ENCODE measurements at regions not wholly inside any gene's neighbourhood (a gene's known extent, or its start where the extent isn't known, plus 50 kb on each side); places are given as distances from the start of the nearest gene placed in this dataset.

GRCh38 chr3:66825375-66825774 lies 172.7 kb upstream of the KBTBD8 start:
- peaks cover 11% of the 10 kb centered on the region for H3K4me1 ChIP-seq
- Mint-ChIP-seq H3K36me3 (no peaks in the 10 kb centered on the region), H3K4me3 (no peak overlapping the region), H3K9me3 (no peaks in the 10 kb centered on the region), H3K4me1 (peaks cover 34% of the 10 kb centered on the region), H3K27me3 (ENCODE audit: insufficient read depth, low read depth) (peaks cover 3% of the 10 kb centered on the region), H3K27ac (no peak overlapping the region)
- H2AFZ ChIP-seq (replicated peaks) = no peak overlapping the region
- H3F3A ChIP-seq (ENCODE audit: low read depth) = peaks cover 9% of the 10 kb centered on the region
- no peak for DNase-seq (ENCODE audit: low spot score)
- no peak overlapping the region for H3K4me2 ChIP-seq
- H3K9me3 ChIP-seq (ENCODE audit: low read depth) = no peaks in the 10 kb centered on the region
- no peak overlapping the region for H3K4me3 ChIP-seq
- no peaks in the 10 kb centered on the region for H3K79me2 ChIP-seq (ENCODE audit: low read depth)
- H3K36me3 ChIP-seq = no peaks in the 10 kb centered on the region
- no peak for TF ChIP-seq EZH2phosphoT487 (IDR thresholded peaks at IDR 0.05)
- TF ChIP-seq EZH2 (IDR thresholded peaks at IDR 0.05) = no peak
- no peak for TF ChIP-seq CTCF (IDR thresholded peaks at IDR 0.05)
- H3K27ac ChIP-seq = no peak overlapping the region
- no peaks in the 10 kb centered on the region for H3K27me3 ChIP-seq
- no peak overlapping the region for H3K9ac ChIP-seq
- peaks cover 4% of the 10 kb centered on the region for H4K20me1 ChIP-seq (ENCODE audit: low read depth)

- Mint-ChIP-seq H3K9me3 (no peaks in the 10 kb centered on the region), H3K4me1 (peaks cover 26% of the 10 kb centered on the region), H3K4me3 (no peak overlapping the region), H3K36me3 (no peaks in the 10 kb centered on the region), H3K27ac (no peak overlapping the region), H3K27me3 (ENCODE audit: insufficient read depth, low read depth) (peaks cover 3% of the 10 kb centered on the region)
- no peak for TF ChIP-seq EZH2 (IDR thresholded peaks at IDR 0.05)
- no peak for TF ChIP-seq CTCF (IDR thresholded peaks at IDR 0.05)
- no peak for TF ChIP-seq EZH2phosphoT487 (IDR thresholded peaks at IDR 0.05)
- Histone ChIP-seq H3K4me3 (no peak overlapping the region), H3K79me2 (ENCODE audit: low read depth) (no peaks in the 10 kb centered on the region), H3K9ac (no peak overlapping the region), H4K20me1 (ENCODE audit: low read depth) (no peaks in the 10 kb centered on the region), H3K27me3 (no peaks in the 10 kb centered on the region), H3K9me3 (ENCODE audit: low read depth) (no peaks in the 10 kb centered on the region), H2AFZ (replicated peaks) (no peak overlapping the region), H3K4me1 (no peaks in the 10 kb centered on the region), H3K4me2 (no peak overlapping the region), H3F3A (ENCODE audit: low read depth) (no peaks in the 10 kb centered on the region), H3K36me3 (no peaks in the 10 kb centered on the region), H3K27ac (no peak overlapping the region)
- no peak for DNase-seq (ENCODE audit: low spot score)
These were observed 170.4 kb upstream of the KBTBD8 start for GRCh38 chr3:66827726-66828125.

- H2AFZ ChIP-seq (replicated peaks) = no peak overlapping the region
- no peaks in the 10 kb centered on the region for H3K36me3 ChIP-seq
- H3K27ac ChIP-seq = no peak overlapping the region
- no peak for DNase-seq (ENCODE audit: low spot score)
- no peaks in the 10 kb centered on the region for H3K79me2 ChIP-seq (ENCODE audit: low read depth)
- no peaks in the 10 kb centered on the region for H3K9me3 ChIP-seq (ENCODE audit: low read depth)
- Mint-ChIP-seq H3K4me1 (peaks cover 26% of the 10 kb centered on the region), H3K27me3 (ENCODE audit: insufficient read depth, low read depth) (peaks cover 3% of the 10 kb centered on the region), H3K9me3 (peaks cover 2% of the 10 kb centered on the region), H3K36me3 (no peaks in the 10 kb centered on the region), H3K27ac (no peak overlapping the region), H3K4me3 (no peak overlapping the region)
- TF ChIP-seq CTCF (IDR thresholded peaks at IDR 0.05) (no peak), EZH2phosphoT487 (IDR thresholded peaks at IDR 0.05) (no peak), EZH2 (IDR thresholded peaks at IDR 0.05) (no peak)
- H3F3A ChIP-seq (ENCODE audit: low read depth) = no peaks in the 10 kb centered on the region
- no peaks in the 10 kb centered on the region for H4K20me1 ChIP-seq (ENCODE audit: low read depth)
- no peak overlapping the region for H3K4me2 ChIP-seq
- H3K9ac ChIP-seq = no peak overlapping the region
- H3K4me3 ChIP-seq = no peak overlapping the region
- no peaks in the 10 kb centered on the region for H3K4me1 ChIP-seq
- no peaks in the 10 kb centered on the region for H3K27me3 ChIP-seq
These were observed 169.8 kb upstream of the KBTBD8 start for GRCh38 chr3:66828303-66828702.

Data from neural progenitor cell (in vitro differentiated cells).